GM18868 (cell line): ENCODE measurements at regions not wholly inside any gene's neighbourhood (a gene's known extent, or its start where the extent isn't known, plus 50 kb on each side); places are given as distances from the start of the nearest gene placed in this dataset.
"Not testable (repeated sequence)": the region's sequence is repeated elsewhere in the genome, so short reads cannot be mapped to it uniquely, and the experiment has no call there.

Experiments
- ATAC-seq: cut with Tn5 transposase; IDR thresholded peaks from one replicate; pipeline ENCODE4 v1.9.1; 2021; ENCODE audit warnings: mild to moderate bottlenecking, moderate library complexity; ENCODE audit not compliant: unreplicated experiment

GRCh38 chr4:85018983-85019382 lies 52.5 kb upstream of the WDFY3 start:
- no peak for ATAC-seq

- ATAC-seq = no peak
These were observed 52.9 kb upstream of the WDFY3 start for GRCh38 chr4:85019411-85019810.

- ATAC-seq = no peak
These were observed 58.2 kb upstream of the WDFY3 start for GRCh38 chr4:85024671-85025070.

GRCh38 chr4:85028910-85029309 lies 62.4 kb upstream of the WDFY3 start:
- ATAC-seq = no peak

GRCh38 chr4:85029453-85029852 lies 63.0 kb upstream of the WDFY3 start:
- no peak for ATAC-seq

GRCh38 chr4:85030156-85030555 lies 63.7 kb upstream of the WDFY3 start:
- no peak for ATAC-seq

GRCh38 chr4:85033838-85034237 lies 67.3 kb upstream of the WDFY3 start:
- not testable (repeated sequence) for ATAC-seq

- no peak for ATAC-seq
These were observed 73.0 kb upstream of the WDFY3 start for GRCh38 chr4:85039526-85039925.

- ATAC-seq = peak; percentile 73
These were observed 77.5 kb upstream of the WDFY3 start for GRCh38 chr4:85043812-85044496.

GRCh38 chr4:85050736-85051135 lies 84.2 kb upstream of the WDFY3 start:
- no peak for ATAC-seq

- ATAC-seq = no peak
These were observed 85.0 kb upstream of the WDFY3 start for GRCh38 chr4:85051526-85051925.

GRCh38 chr4:85054925-85055324 lies 88.4 kb upstream of the WDFY3 start:
- not testable (repeated sequence) for ATAC-seq

- no peak for ATAC-seq
These were observed 92.1 kb upstream of the WDFY3 start for GRCh38 chr4:85058551-85058950.

- ATAC-seq = no peak
These were observed 95.5 kb upstream of the WDFY3 start for GRCh38 chr4:85061974-85062373.

GRCh38 chr4:85062466-85062865 lies 96.0 kb upstream of the WDFY3 start:
- no peak for ATAC-seq

- no peak for ATAC-seq
These were observed 100.9 kb upstream of the WDFY3 start for GRCh38 chr4:85067342-85067741.

- no peak for ATAC-seq
These were observed 111.5 kb upstream of the WDFY3 start for GRCh38 chr4:85078016-85078415.

- no peak for ATAC-seq
These were observed 114.7 kb upstream of the WDFY3 start for GRCh38 chr4:85081196-85081595.

GRCh38 chr4:85084371-85085094 lies 118.0 kb upstream of the WDFY3 start:
- peak; percentile 92 for ATAC-seq

GRCh38 chr4:85086721-85087120 lies 120.2 kb upstream of the WDFY3 start:
- no peak for ATAC-seq

GRCh38 chr4:85092536-85092935 lies 126.0 kb upstream of the WDFY3 start:
- ATAC-seq = no peak

GRCh38 chr4:85092943-85093342 lies 126.5 kb upstream of the WDFY3 start:
- ATAC-seq = no peak

- no peak for ATAC-seq
These were observed 128.2 kb upstream of the WDFY3 start for GRCh38 chr4:85094735-85095134.
